ENCODE measurements at regions not wholly inside any gene's neighbourhood (a gene's known extent, or its start where the extent isn't known, plus 50 kb on each side); places are given as distances from the start of the nearest gene placed in this dataset.

- H2AFZ ChIP-seq (ENCODE audit: low read depth, low read length), result no peak overlapping the region
- ChIA-PET POLR2A (no interaction called here), CTCF (interaction anchor here (1.3 kb wide), 1 partner anchor 9 kb away, joined by 4 read pairs; no protein-coding TSS in a partner anchor)
- dilution Hi-C loops (cut with MboI; ENCODE audit: extremely low pct_ligation_motif_present, low sequenced_read_pairs) (no loop called here), intact Hi-C loops (cut with micrococcal nuclease) (no loop called here)
- no peak overlapping the region for H3K9ac ChIP-seq (replicated peaks; ENCODE audit: extremely low read depth, insufficient read depth, low read length)
- H3K36me3 ChIP-seq (ENCODE audit: control insufficient read depth in 2 of 2, extremely low read depth in 1 of 2, insufficient read depth in 2 of 2, low read length in 2 of 2), result no peaks in the 10 kb centered on the region
- no peak overlapping the region for H3K27ac ChIP-seq (ENCODE audit: insufficient read depth, low read depth, low read length)
- BruUV-seq (replicated peaks), result no TSS peak
- H3K4me2 ChIP-seq (ENCODE audit: insufficient read depth, low read length), result no peak overlapping the region
- DNase-seq (ENCODE audit: low read depth, low spot score) (no peak), FAIRE-seq (no peak)
- H3K27me3 ChIP-seq (ENCODE audit: control insufficient read depth in 2 of 2, insufficient read depth in 2 of 2, low read length in 2 of 2), result no peaks in the 10 kb centered on the region
- H3K79me2 ChIP-seq (ENCODE audit: control insufficient read depth, insufficient read depth, low read length), result no peaks in the 10 kb centered on the region
- no peaks in the 10 kb centered on the region for H4K20me1 ChIP-seq (replicated peaks; ENCODE audit: control insufficient read depth, extremely low read depth, insufficient read depth, low read length)
- no peaks in the 10 kb centered on the region for H3K4me1 ChIP-seq (ENCODE audit: control insufficient read depth, extremely low read depth, insufficient read depth, low read length)
- no peaks in the 10 kb centered on the region for H3K9me3 ChIP-seq (replicated peaks; ENCODE audit: control insufficient read depth, insufficient read depth, low read length)
- H3K9me1 ChIP-seq (replicated peaks; ENCODE audit: control insufficient read depth, extremely low read depth, insufficient read depth, low read length), result no peaks in the 10 kb centered on the region
- TF ChIP-seq CTCF (IDR thresholded peaks at IDR 0.05; ENCODE audit: extremely low read depth in 1 of 2, insufficient read depth in 1 of 2, low read depth in 1 of 2, low read length in 2 of 2), result no peak
- TF ChIP-seq MYC (IDR thresholded peaks at IDR 0.05; ENCODE audit: low read depth, low read length), result no peak
- no peak for TF ChIP-seq MAX (IDR thresholded peaks at IDR 0.05; ENCODE audit: insufficient read depth, insufficient read length)
- TF ChIP-seq EZH2 (IDR thresholded peaks at IDR 0.05; ENCODE audit: borderline replicate concordance, low read depth, low read length, severe bottlenecking), result no peak
- TF ChIP-seq POLR2AphosphoS5 (IDR thresholded peaks at IDR 0.05; ENCODE audit: insufficient read depth, low read depth, low read length), result no peak
- TF ChIP-seq JUN (IDR thresholded peaks at IDR 0.05; ENCODE audit: borderline replicate concordance, insufficient read depth, insufficient read length, low read depth), result no peak
- no peak for TF ChIP-seq FOS (IDR thresholded peaks at IDR 0.05; ENCODE audit: borderline replicate concordance, insufficient read depth, low read length)
- TF ChIP-seq GATA2 (IDR thresholded peaks at IDR 0.05; ENCODE audit: insufficient read depth, insufficient read length, low read depth, low read length), result no peak
- no peak for TF ChIP-seq POLR2A (IDR thresholded peaks at IDR 0.05; ENCODE audit: low read depth, low read length)
- no peak overlapping the region for H3K4me3 ChIP-seq (replicated peaks in 1 of 3; ENCODE audit: insufficient read depth in 1 of 3, low read depth in 1 of 3, low read length in 3 of 3)
Observed at GRCh38 chr1:18568489-18568888, 62.2 kb upstream of the PAX7 start.
